ENCODE measurements at regions not wholly inside any gene's neighbourhood (a gene's known extent, or its start where the extent isn't known, plus 50 kb on each side); places are given as distances from the start of the nearest gene placed in this dataset.

DNA sequence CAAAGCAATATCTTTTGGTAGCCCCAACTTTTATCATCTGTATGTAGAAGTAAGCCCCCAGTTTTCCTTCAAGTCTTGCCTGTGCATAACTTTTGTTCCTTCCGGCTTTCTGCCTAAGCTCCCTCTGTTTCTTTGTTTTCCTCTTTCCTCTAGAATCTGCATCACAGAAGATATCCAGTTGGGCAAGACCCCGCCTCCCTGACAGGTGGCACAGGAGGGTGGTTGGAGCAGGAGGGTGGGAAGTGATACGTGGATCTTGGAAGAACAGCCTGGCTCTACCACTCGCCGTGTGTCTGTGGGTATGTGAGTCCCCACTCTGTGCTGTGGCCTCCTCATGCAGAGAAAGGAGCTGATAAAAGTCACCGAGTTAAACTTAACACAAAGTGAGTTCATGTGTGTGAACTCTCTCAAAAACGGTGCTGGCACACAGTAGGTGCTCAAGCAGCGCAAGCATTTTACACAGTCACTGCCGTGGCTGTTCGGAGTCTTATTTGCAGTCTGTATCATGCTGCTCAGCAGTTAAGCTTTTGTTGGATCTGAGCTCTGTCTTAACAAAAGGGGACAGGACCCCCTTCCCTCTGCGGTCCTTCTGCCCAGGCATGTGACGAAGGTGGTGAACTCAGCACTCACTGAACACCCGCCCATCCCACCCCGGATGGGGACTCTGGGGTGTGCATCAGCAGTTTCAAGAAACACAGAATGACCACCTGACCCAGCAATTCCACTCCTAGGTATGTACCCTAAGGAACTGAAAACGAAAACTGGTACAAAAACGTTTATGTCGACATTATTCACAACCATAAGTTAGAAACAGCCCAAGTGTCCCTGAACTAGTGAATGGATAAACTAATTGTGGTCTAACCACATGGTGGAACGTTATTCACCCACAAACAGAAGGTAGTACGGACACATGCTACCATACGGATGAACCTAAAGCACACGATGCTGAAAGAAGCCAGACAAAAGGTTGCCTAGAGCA, 249.1 kb downstream of the CTTN start:
- H3K79me2 ChIP-seq (ENCODE audit: insufficient read depth, low read length) = peaks cover 2% of the 10 kb centered on the region
- in situ Hi-C loops (cut with HindIII; ENCODE audit: extremely low pct_ligation_motif_present, low pct_unique_long_range_greater_than_20kb) (no loop called here), intact Hi-C loops (cut with micrococcal nuclease; ENCODE audit: unreplicated experiment) (no loop called here)
- no peak overlapping the region for H3K4me2 ChIP-seq (ENCODE audit: low read depth, low read length)
- H3K36me3 ChIP-seq (replicated peaks in 1 of 2; ENCODE audit: control insufficient read depth in 1 of 2, insufficient read depth in 2 of 2, low read length in 2 of 2) = peaks cover 1 to 6% of the 10 kb centered on the region in 2 experiments; a peak in 1 of 5 replicates
- DNase-seq (ENCODE audit: low spot score) (no peak), FAIRE-seq (no peak), ATAC-seq (no peak)
- no peak overlapping the region for H3K9ac ChIP-seq (ENCODE audit: insufficient read depth, low read depth, low read length)
- TF ChIP-seq FOXO1 (CRISPR knock-in tag; IDR thresholded peaks at IDR 0.05) (no peak), TRIM24 (CRISPR knock-in tag; IDR thresholded peaks at IDR 0.05) (no peak), MAFK (conservative IDR thresholded peaks at IDR 0.05 in 1 of 2, IDR thresholded peaks at IDR 0.05 in 1 of 2; ENCODE audit: low read length in 2 of 2) (peak; percentile 68 to 83), MAFF (IDR thresholded peaks at IDR 0.05; ENCODE audit: low read depth, low read length) (peak; percentile 70), AHR (CRISPR knock-in tag; IDR thresholded peaks at IDR 0.05) (no peak), ZKSCAN1 (IDR thresholded peaks at IDR 0.05; ENCODE audit: low read length) (peak; percentile 64; the same call in 1 of the 2 replicates), NBN (conservative IDR thresholded peaks at IDR 0.05) (no peak), ZFP36 (IDR thresholded peaks at IDR 0.05; ENCODE audit: borderline replicate concordance, low read depth, low read length, partially characterized antibody) (no peak)
- peaks cover 17% of the 10 kb centered on the region for H3K4me1 ChIP-seq (ENCODE audit: insufficient read depth, low read length)
- no TSS peak for BruUV-seq (replicated peaks)
- H2AFZ ChIP-seq (ENCODE audit: low read length) = no peak overlapping the region
- POLR2A ChIA-PET = no interaction called here
- peaks cover 33% of the 10 kb centered on the region for H4K20me1 ChIP-seq (ENCODE audit: insufficient read depth, low read length)
- no peak overlapping the region for H3K4me3 ChIP-seq (replicated peaks in 1 of 3; ENCODE audit: insufficient read depth in 1 of 3, low read depth in 2 of 3, low read length in 3 of 3)
- no peaks in the 10 kb centered on the region for H3K9me3 ChIP-seq (ENCODE audit: low read length)
- WGBS (ENCODE audit: low lambda C conversion rate) = 94% methylated on average over 21 of the region's 21 CpGs
- H3K27ac ChIP-seq (ENCODE audit: extremely low read length, insufficient read depth, low read length) = no peak overlapping the region
- no peaks in the 10 kb centered on the region for H3K27me3 ChIP-seq (ENCODE audit: control insufficient read depth in 1 of 2, insufficient read depth in 2 of 2, low read length in 2 of 2)
- CTCF ChIA-PET (ENCODE audit: low intra/inter-chr PET ratio, low total read pairs) = no interaction called here
